ENCODE measurements at regions not wholly inside any gene's neighbourhood (a gene's known extent, or its start where the extent isn't known, plus 50 kb on each side); places are given as distances from the start of the nearest gene placed in this dataset.

DNA sequence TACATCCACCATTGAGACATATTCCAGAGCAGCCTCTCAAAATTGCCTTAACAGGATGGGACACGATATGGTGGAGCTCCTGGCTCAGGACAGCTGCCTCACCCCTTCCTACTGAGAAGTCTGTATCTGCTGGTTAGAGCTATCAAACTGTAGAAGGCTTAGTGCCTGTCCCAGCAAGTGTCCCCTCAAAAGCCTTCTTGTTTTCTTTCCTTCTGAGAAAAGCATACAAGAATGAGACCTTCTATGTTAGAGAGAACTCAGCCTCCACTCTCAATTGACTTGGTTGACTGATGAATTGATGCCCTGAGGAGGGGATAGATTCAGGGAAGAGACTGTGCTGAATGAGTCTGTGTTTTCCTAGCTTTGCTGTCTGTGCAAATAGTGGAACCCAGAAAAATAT lies 2020.9 kb downstream of the TP53TG3F start:
- TF ChIP-seq, protein P1, sequence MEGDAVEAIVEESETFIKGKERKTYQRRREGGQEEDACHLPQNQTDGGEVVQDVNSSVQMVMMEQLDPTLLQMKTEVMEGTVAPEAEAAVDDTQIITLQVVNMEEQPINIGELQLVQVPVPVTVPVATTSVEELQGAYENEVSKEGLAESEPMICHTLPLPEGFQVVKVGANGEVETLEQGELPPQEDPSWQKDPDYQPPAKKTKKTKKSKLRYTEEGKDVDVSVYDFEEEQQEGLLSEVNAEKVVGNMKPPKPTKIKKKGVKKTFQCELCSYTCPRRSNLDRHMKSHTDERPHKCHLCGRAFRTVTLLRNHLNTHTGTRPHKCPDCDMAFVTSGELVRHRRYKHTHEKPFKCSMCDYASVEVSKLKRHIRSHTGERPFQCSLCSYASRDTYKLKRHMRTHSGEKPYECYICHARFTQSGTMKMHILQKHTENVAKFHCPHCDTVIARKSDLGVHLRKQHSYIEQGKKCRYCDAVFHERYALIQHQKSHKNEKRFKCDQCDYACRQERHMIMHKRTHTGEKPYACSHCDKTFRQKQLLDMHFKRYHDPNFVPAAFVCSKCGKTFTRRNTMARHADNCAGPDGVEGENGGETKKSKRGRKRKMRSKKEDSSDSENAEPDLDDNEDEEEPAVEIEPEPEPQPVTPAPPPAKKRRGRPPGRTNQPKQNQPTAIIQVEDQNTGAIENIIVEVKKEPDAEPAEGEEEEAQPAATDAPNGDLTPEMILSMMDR (conservative IDR thresholded peaks at IDR 0.05), result no peak
- TF ChIP-seq ZFX (IDR thresholded peaks at IDR 0.05), result no peak

Measured in C4-2B (cell line).